HL-60 (cell line): ENCODE measurements at regions not wholly inside any gene's neighbourhood (a gene's known extent, or its start where the extent isn't known, plus 50 kb on each side); places are given as distances from the start of the nearest gene placed in this dataset.

ENCODE experiments used
- DNase-seq, 2 experiments: peaks; one replicate each; pipeline ENCODE4 v3.0.0-alpha.2; 2010 to 2020; ENCODE audit warnings: low read depth in 1 of 2, low spot score in 1 of 2
- H3K27ac ChIP-seq: fragments of 250-450 bp; sonication (Bioruptor Pico); replicated peaks from 2 replicates; pipeline ENCODE4 v1.5.1; 2020; ENCODE audit warnings: mild to moderate bottlenecking, moderate library complexity
- H3K27me3 ChIP-seq: fragments of 250-450 bp; sonication (Bioruptor Pico); 2 replicates; pipeline ENCODE4 v1.5.1; 2021; ENCODE audit warnings: mild to moderate bottlenecking, moderate library complexity; ENCODE audit not compliant: insufficient read depth, poor library complexity, severe bottlenecking
- H3K4me3 ChIP-seq: replicated peaks from 2 replicates; pipeline ENCODE4 v1.5.1; 2011; ENCODE audit warnings: mild to moderate bottlenecking, control low read depth, low read length; ENCODE audit not compliant: insufficient read depth
- GABPA ChIP-seq: IDR thresholded peaks from 2 replicates; pipeline ENCODE4 v1.6.1; 2012; ENCODE audit warnings: low read depth
- POLR2AphosphoS5 ChIP-seq: IDR thresholded peaks from 2 replicates; pipeline ENCODE4 v1.6.1; 2012; ENCODE audit warnings: low read depth
- SPI1 ChIP-seq: IDR thresholded peaks from 2 replicates; pipeline ENCODE4 v1.6.1; 2012; ENCODE audit warnings: low read depth, mild to moderate bottlenecking, borderline replicate concordance
- TF ChIP-seq, protein P1 (sequence below): IDR thresholded peaks from 2 replicates; pipeline ENCODE4 v1.6.1; 2012; ENCODE audit warnings: low read depth; ENCODE audit not compliant: insufficient replicate concordance
- TF ChIP-seq, protein P2 (sequence below): IDR thresholded peaks from one replicate; pipeline ENCODE4 v1.5.1; 2011; ENCODE audit warnings: low read length, control low read depth, inconsistent platforms; ENCODE audit not compliant: insufficient read depth

- no peak for DNase-seq
- Histone ChIP-seq H3K27me3 (no peaks in the 10 kb centered on the region), H3K27ac (no peak overlapping the region), H3K4me3 (no peak overlapping the region)
- TF ChIP-seq, protein P1, sequence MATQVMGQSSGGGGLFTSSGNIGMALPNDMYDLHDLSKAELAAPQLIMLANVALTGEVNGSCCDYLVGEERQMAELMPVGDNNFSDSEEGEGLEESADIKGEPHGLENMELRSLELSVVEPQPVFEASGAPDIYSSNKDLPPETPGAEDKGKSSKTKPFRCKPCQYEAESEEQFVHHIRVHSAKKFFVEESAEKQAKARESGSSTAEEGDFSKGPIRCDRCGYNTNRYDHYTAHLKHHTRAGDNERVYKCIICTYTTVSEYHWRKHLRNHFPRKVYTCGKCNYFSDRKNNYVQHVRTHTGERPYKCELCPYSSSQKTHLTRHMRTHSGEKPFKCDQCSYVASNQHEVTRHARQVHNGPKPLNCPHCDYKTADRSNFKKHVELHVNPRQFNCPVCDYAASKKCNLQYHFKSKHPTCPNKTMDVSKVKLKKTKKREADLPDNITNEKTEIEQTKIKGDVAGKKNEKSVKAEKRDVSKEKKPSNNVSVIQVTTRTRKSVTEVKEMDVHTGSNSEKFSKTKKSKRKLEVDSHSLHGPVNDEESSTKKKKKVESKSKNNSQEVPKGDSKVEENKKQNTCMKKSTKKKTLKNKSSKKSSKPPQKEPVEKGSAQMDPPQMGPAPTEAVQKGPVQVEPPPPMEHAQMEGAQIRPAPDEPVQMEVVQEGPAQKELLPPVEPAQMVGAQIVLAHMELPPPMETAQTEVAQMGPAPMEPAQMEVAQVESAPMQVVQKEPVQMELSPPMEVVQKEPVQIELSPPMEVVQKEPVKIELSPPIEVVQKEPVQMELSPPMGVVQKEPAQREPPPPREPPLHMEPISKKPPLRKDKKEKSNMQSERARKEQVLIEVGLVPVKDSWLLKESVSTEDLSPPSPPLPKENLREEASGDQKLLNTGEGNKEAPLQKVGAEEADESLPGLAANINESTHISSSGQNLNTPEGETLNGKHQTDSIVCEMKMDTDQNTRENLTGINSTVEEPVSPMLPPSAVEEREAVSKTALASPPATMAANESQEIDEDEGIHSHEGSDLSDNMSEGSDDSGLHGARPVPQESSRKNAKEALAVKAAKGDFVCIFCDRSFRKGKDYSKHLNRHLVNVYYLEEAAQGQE: no peak
- TF ChIP-seq POLR2AphosphoS5 (no peak), GABPA (no peak), SPI1 (no peak)
- TF ChIP-seq, protein P2, sequence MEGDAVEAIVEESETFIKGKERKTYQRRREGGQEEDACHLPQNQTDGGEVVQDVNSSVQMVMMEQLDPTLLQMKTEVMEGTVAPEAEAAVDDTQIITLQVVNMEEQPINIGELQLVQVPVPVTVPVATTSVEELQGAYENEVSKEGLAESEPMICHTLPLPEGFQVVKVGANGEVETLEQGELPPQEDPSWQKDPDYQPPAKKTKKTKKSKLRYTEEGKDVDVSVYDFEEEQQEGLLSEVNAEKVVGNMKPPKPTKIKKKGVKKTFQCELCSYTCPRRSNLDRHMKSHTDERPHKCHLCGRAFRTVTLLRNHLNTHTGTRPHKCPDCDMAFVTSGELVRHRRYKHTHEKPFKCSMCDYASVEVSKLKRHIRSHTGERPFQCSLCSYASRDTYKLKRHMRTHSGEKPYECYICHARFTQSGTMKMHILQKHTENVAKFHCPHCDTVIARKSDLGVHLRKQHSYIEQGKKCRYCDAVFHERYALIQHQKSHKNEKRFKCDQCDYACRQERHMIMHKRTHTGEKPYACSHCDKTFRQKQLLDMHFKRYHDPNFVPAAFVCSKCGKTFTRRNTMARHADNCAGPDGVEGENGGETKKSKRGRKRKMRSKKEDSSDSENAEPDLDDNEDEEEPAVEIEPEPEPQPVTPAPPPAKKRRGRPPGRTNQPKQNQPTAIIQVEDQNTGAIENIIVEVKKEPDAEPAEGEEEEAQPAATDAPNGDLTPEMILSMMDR: no peak
Observed at GRCh38 chr4:145299380-145300076, 119.1 kb upstream of the OTUD4 start.

DNA sequence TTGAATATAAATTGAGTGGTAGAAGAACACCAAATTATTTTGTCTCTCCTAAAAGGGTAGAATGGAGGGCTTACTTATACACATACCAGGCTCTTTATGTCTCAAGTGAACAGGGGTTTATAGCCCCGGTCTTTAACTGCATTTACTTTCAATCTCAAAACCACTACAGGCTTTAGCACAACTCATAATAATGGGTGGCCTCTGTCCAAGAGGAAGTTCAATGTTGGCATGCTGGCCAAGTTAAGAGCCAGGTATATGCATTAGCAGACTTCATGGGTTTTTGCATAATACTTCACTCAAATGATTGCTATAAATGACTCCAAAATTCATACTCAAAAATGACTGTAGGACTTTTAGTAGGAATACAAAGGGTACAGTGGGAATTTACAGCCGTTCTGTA lies 118.5 kb upstream of the OTUD4 start:
- Histone ChIP-seq H3K4me3 (no peak overlapping the region), H3K27me3 (no peaks in the 10 kb centered on the region), H3K27ac (no peak overlapping the region)
- DNase-seq: no peak
- TF ChIP-seq, protein P2: no peak
- TF ChIP-seq GABPA: no peak
- TF ChIP-seq, protein P1: no peak
- no peak for TF ChIP-seq POLR2AphosphoS5
- TF ChIP-seq SPI1: no peak

GRCh38 chr4:145297556-145297955 lies 117.2 kb upstream of the OTUD4 start:
- Histone ChIP-seq H3K27me3 (no peaks in the 10 kb centered on the region), H3K27ac (no peak overlapping the region), H3K4me3 (no peak overlapping the region)
- no peak for DNase-seq
- TF ChIP-seq POLR2AphosphoS5 (no peak), SPI1 (no peak), GABPA (no peak)
- TF ChIP-seq, protein P2: no peak
- TF ChIP-seq, protein P1: no peak
